Stimulated activated CD4-positive, alpha-beta T cell treated with anti-CD3 and anti-CD28 coated beads, TNF-alpha, amount 100 ng/mL, for 24 hours (primary cell): ENCODE measurements at regions not wholly inside any gene's neighbourhood (a gene's known extent, or its start where the extent isn't known, plus 50 kb on each side); places are given as distances from the start of the nearest gene placed in this dataset.

Source experiments
- DNase-seq, 3 experiments: peaks; one replicate each; pipeline ENCODE4 v3.0.0-alpha.2; 2020; ENCODE audit warnings: low read depth in 3 of 3

DNA sequence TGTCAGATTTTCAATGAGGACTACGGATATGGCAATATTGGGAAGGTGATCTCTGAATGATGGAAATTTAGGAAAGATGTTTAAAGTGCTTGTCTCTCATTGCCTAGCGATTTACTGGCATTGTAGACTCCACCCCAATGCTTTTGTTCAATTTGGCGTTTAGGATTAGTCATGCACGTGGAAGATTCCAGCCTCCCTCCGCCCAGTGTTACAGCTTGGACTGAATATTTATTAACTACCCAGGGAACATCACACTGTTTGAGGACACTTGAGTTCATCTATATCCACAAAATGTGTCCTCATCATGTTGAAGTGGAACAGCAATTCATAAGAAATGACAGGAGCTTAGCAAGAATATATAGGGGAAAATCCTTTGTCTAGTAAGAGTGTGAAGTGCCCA, 738.8 kb upstream of the RBFOX1 start:
- DNase-seq = no peak

DNA sequence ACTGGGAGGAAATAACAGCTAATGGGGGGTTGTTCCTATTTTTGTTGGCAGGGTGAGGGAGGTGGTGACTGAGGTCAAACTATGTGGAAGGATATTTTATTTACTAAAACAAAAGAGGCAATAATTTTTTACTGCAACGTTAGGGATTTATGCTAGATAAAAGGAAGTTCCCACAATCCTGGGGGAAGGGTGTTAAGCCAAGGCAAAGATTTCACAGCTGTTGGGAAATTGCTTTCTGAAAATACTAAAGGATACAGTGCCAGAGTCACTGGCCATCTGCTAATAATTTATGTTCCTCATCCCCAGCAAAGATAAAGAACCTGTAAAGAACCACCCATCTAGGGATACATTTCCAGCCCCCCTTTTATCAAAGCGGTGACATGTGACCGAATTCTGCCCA, 756.0 kb upstream of the RBFOX1 start:
- DNase-seq = no peak

DNA sequence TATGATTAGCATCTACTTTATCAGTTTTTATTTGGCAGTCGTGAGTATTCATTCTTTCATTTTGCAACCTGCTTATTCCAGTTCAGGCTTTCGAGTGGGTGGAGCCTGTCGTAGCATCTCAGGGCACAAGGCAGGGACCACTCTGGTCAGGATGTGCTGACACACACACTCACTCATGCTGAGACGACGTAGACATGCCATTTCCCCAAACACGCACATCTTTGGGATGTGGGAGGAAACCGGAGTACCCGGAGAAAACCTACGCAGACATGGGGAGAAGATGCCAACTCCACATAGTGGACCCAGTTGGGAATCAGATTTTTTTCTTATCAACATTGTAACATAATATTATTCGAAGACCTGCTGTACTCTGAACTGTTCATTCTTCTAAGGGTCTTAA, 756.5 kb upstream of the RBFOX1 start:
- DNase-seq = no peak

DNA sequence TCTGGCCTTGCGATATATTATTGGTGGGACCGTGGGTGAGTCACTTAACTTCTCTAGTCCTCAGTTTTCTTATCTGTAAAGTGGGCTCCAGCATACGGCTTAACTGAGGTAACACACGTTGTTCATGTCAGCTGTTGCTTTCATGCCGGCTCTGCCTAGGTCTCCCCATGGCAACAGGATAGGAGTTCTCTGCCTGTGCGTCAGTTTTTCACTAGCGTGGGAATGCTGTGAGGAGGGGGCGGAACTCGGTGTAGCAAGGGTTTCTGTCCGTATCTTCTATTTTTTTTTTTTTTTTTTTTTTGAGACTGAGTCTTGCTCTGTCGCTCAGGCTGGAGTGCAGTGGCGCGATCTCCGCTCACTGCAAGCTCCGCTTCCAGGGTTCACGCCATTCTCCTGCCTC, 758.5 kb upstream of the RBFOX1 start:
- no peak for DNase-seq

DNA sequence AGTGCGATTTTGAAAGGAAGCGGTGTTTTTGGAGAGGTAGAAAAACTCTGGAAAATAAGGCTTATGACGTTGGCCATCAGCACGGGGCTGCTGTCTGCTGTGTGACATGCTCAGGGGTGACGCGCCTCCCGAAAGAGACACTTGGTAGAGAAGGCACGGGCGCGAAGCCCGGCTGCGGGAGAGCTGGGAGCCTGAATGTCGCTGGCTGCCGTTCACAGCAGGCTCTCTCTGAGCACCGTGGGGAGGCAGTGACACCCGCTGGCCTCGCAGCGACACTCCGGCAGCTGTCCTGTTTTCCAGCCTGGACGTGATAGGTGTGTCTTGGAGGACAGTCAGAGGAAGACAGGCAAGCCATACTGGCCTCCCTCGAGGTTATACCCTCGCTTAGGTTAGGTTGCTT, 759.1 kb upstream of the RBFOX1 start:
- DNase-seq = no peak

DNA sequence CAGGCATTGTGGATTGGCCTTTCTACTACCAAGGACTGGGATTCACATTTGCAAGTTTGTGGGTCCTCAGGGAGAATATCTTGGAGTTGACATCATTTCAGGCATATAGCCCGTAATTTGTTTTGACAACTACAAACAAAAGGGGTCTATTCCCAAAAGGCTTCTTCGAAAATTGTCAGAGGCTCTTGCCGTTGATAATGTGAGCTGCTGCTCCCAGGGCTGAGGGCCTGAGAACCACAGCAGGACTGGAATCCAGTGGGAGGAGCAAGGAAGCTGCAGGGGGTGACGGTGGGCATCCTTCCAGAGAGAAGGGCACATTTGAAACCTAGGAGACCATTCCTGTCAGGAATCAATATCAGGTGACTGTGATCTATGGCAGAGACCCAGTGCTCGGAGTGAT, 761.6 kb upstream of the RBFOX1 start:
- DNase-seq = no peak

DNA sequence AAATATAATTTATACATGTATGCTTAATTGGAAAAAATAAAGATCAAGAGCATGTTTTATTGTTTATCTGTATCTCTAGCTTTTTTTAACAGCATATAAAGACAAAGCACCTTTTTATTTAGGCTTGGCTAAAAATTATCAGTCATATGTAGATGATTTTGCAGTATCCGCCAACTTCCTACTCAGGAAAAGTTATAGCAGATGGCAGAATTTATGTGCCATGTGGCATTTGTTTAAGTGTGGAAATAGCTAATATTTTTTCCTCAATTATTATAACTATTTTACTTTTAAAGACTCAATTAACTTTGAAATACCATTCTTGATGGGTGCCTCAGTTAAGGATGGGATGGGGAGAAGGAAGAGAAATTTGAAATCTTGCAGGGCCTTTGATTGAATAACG, 762.1 kb upstream of the RBFOX1 start:
- no peak for DNase-seq

DNA sequence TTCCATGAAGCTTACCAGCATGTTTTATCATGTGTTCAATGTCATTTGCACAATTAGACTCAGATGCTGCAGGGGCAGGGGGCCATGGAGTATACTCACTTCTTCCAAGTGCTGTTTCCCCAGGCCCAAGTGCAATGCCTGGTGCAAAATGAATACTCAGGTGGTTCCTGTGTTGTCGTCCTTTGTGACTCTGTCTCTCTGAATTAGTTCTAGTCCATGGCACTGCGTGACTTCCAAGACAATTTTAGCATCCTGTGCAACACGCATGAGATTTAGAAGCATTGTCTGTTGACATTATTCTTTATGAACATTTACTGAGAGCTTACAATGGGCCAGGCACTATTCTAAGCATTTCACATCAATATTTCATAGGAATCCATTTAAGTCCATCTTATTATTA, 769.7 kb upstream of the RBFOX1 start:
- DNase-seq = no peak

DNA sequence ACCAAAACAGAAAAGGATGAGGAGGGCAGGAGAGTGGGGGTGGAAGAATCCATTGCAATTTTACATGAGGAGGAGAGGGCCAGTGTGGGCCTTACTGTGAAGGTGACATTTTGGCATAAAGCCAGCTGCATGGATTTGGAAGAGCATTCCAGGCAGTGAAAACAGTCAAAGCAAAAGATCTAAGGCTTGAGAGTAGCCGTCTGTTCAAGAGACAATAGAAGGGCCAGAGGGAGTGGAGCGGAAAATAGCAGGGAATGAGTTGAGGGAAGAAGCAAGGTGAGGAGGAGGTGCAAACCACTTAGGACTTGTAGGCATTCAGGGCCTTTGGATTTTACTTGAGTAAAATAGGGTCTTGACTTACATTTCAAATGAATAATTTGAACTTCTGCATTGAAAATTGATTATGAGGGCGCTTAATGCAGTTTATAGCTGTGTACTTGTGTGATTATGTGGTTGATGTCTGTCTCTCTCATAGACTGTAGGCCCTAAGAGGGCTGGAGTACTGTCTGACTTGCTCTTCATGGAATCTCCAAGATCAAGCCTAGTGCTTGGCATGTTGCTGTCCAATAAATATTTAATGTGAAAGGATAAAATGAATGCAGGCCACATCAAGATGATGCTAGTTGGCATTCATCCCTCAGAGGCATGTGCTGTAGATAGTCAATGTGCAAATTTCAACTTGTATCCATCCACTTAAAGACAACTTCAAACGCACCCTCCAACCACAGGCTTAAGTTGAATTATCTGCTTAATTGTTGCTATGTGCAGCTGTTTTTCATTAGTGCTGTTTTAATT, 772.1 kb upstream of the RBFOX1 start:
- no peak for DNase-seq

DNA sequence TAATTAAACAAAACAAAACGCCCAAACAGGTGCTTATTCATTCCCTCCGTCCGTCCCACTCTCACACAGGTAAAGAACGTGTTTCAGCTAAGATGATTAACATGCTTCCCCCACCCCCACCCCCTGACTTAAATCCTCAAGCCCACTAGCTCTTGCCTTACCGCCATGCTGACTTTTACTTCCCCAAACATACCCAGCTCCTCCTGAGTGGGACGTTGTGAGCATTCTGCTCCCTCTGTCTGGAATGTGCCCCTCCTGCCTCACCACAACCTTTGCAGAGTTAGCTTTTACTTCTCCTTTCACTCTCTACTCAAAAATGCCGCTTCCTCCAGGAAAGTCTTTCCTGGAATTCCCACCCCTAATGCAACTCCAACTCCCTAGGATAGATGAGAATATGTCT, 774.0 kb upstream of the RBFOX1 start:
- no peak for DNase-seq

DNA sequence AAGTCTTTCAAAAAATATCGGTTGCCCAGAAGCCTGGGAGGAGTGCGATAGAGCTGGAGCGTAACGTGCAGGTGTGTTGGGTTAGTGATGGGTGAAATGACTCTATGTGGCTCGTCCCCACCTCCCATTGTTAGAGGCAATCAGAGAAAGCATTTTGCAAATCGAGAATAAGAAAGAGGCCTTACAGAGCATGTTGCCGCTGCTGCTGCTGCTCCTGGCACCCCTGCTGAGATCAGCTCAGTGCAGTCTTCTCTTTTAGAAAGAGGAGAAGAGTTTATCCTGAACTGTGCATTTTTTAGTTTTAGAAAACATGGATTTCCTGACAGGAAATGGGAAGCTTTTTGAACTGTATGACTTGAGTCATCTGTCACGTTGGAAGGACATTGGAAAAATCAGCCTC, 774.5 kb upstream of the RBFOX1 start:
- no peak for DNase-seq

DNA sequence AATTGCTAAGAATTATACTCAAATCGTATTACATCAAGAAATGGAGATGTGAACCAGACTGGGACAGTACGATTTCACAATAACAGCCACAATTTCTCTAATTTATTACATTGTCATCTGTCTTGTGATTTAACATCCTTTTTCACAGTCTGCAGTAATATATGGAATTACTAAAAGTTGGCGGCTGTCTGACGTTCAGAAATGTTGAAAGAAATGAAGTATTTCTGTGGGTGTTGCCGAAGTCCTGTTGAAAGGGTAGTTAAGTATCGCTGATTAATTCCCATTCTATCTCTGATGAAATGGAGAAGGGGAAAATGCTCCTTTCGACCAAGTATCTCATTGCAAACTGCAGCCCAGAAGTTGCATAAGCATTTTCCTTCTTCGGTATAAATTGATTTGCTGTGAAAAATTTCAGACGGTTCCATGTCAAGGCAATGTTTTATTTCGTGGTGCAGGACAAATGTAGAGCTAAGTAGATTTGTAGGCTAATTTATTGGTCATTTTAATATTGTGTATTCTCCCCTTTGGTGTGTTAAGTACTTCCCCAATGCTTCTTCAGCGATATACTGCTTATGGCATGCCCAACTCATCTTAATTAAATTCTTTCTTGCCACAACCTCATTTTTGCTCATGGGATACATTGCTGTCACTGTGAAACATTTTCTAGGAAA, 775.2 kb upstream of the RBFOX1 start:
- no peak for DNase-seq

DNA sequence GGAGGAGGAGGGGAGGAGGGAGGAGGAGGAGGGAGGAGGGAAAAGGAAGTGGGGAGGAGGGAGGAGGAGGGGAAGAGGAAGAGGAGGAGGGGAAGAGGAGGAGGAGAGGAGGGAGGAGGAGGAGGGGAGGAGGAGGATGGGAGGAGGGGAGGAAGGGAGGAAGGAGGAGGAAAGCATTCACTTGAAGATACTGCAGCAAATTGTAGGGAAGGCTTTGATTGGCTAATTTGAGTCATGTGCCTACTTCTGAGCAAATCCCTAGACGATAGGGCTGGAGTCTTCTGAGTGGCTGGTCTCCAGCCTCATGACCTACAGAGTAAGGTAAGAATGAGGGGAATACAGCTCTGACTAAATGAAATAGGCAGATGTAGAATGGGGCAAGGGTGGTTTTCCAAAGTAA, 783.2 kb upstream of the RBFOX1 start:
- DNase-seq = no peak

DNA sequence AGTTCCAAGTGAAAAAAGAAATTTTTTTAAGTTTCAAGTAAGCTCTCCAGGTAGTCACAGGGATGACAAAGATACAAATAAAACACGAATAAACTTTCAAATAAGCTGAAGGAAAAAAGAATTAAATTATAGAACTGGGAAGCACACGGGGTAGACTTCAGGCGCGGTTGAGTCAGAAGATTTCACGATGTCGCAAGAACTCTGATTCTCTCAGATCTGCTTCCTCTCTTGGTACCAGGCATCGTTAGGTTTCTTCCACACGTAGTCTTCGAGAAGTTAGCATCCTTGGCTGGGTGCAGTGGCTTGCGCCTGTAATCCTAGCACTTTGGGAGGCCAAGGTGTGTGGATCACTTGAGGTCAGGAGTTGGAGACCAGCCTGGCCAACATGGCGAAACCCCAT, 784.1 kb upstream of the RBFOX1 start:
- DNase-seq = no peak

DNA sequence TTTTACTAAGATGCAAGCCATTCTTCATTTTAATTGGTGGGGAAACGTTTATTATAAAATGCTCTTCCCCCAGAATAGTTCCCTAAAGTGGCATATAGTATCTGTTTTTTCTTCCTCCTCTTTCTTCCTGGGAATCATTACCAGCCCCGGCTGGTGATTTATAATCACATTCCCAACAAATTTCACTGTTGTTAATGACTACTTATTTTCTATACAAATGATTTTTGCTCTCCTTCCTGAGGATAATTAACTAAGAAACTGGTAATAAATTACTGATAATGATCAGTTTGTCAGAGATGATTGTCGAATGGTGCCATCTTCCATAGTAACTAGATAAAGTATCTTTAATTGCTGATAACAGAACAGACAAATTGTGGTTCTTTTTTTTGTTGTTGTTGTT, 785.5 kb upstream of the RBFOX1 start:
- no peak for DNase-seq

DNA sequence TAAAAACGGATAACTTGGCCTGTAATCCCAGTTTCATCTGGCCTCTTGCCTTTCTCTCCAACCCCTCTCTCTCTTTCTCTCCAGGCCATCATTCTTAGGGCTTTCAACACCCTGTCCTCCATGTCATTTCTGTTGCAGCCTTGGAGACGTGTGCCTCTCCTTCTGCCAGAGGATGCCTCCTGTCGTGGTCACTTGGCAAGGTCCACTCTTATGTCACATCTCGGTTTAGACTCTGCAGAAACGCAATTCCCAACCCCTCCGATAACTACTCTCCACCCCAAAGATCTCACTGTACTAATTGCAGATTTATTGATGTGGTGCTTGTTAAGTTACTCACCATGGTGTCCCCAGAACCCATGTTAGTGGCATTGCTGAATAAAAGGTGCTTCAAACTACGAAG, 787.3 kb upstream of the RBFOX1 start:
- DNase-seq = no peak

DNA sequence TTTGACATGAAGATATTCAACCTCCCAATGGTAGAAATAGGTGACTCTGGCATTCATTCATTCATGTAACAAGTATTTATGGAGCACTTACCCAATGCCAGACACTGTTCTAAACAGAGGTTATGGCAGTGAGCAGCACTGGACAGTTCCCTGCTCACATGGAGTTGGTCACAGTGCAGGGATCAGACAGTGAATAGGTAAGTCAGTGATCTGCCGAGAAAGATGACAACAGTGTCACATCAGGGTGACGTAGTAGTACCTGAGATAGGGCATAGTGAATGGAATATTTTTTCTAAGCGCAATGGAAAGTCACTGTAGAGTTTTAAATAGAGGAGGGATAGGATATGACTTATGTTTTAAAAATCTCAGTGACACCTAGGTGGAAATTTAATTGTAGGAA, 791.4 kb upstream of the RBFOX1 start:
- no peak for DNase-seq

DNA sequence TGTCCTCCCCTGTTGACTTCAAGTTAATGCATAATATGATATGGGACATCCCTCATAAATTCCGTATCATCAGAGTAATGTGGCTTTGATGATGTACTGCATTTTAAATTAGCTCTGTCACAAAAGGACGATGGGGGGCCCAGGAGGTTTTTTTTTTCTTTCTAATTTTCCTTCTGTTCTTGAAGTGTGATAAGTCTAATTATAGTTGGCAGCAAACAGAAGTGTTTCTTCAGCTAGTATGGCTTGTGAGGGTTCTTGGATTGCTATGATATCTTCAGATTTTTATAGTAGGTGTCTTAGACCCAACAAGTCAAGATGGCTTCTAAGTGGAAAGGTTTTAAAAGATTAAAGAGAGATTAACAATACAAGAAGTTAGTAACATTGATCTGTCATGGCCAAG, 796.2 kb upstream of the RBFOX1 start:
- no peak for DNase-seq

DNA sequence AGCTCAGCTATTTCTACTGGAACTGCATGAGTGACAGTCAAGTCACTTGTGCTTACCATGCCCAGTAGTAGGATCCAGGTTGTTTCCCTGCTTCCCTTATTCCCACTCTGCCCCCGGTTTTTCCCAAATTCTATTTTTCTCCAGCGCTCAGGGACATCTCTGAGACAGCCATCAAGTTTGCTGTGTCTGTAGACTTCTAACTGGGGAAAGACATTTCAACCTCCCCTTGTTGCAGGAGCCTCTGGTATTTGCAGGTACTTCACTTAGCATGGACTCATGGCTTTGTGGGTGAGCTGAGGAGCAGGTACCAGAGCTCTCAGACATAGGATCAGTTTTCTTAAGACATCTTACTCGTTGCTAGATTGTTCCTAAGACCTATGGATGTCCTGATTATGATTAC, 801.6 kb upstream of the RBFOX1 start:
- DNase-seq = no peak

DNA sequence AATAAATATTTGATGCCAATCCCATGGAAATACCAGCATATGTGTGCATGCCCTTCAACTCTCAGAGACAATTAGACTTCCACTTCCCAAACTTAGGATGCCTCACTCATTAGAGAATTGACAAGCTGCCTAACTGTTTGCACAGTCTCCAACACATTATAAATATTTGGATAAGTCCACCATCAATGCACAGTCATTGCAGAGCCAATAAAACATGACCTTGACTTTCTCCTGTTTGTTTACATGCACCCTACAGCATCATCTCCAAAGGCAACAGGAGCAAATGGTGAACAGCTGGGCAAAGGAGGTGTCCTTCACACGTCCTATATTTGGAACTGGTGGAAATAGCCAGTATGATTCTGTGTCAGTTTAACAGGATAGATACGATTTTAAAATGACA, 804.4 kb upstream of the RBFOX1 start:
- DNase-seq = no peak

DNA sequence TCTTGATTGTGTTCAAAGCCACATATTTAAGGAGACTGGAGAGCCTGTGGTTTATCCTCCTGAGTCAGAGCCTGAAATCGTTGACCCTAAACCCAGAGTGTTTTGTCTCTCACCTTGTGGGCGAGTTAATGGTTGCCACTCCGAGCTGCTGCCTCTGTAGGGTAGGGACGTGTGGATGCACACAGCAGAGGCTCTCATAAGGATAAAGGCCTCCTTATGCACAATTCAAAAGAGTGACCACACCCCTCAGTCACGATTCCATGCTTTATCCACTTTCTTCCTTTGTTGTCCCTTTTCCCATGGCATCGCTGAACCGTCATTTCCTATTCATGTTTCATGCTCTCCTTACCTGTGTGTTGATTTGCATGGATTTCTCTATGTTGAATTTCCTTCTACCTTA, 805.0 kb upstream of the RBFOX1 start:
- DNase-seq = no peak

DNA sequence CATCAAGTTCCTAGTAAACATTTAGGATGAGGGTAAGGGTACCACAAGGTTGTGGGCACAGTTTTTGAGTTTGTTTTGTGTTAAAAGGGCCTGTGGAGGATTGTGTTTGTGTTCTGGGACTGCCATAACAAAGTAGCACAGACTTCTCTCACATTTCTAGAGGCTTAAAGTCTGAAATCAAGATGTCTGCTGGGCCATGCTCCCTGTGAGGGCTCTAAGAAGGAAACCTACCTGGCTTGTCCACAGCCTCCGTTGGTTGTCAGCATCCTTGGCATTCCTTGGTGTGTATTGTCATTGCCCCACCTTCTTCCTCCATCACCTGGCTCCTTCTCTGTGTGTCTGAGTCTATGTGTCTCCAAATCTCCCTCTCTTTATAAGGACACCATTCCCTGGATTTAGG, 808.1 kb upstream of the RBFOX1 start:
- no peak for DNase-seq

DNA sequence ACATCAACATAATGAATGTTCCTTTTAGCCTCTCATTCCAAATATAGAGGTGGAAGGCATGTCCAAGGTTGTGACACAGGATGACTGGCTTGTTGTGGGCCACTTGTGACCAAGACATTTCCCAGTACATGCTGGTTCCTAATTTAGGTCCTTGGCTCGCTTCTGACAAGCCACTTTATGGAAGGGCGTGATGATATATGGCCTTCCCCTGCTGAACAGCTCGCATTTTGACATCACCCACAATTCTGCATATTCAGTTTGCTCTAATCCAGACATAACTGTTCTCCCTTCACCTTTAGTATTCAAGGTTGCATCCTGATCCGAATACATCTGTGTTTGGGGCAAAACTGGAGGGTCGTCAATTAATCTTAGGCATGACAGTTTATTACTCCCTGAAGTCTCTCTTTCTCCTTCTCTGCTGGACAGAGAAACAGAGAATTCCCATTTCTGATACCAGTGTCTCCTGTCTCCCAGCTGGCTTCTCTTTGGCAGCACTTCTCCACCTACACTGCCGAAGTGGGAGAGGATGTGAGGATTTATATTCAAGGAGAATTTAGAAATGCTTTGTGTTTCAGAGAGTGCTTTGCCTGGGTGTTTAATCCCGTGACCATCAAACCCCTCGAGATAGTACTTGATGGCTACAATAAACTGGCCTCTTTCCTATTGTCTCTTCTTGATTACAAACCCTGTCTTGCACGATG, 815.5 kb upstream of the RBFOX1 start:
- DNase-seq = no peak
